HepG2 (cell line): ENCODE measurements at regions not wholly inside any gene's neighbourhood (a gene's known extent, or its start where the extent isn't known, plus 50 kb on each side); places are given as distances from the start of the nearest gene placed in this dataset.

Source experiments
- ATAC-seq: fragments of 200-7000 bp; cut with Tn5 transposase; 3 replicates; pipeline ENCODE4 v1.9.1; 2020; ENCODE audit warnings: mild to moderate bottlenecking, moderate library complexity
- BruUV-seq: library from RNA; stranded (reverse); fragments of 400-500 nt; replicated peaks from 2 replicates; lab custom pipeline; 2021; lab: Mats Ljungman, UMichigan
- CTCF ChIA-PET: fragments of 300-600 bp; formaldehyde crosslinking; extraction: SDS; loops from one replicate; lab custom pipeline; 2021; ENCODE audit warnings: low total read pairs, inconsistent platforms, low intra/inter-chr PET ratio; lab: Yijun Ruan, JAX
- POLR2A ChIA-PET: fragments of 350-600 bp; sonication (Branson Sonifier 250); formaldehyde crosslinking; loops from one replicate; lab custom pipeline; 2020; ENCODE audit warnings: antibody characterized with exemption, inconsistent platforms; lab: Yijun Ruan, JAX
- DNase-seq: peaks from one replicate; pipeline ENCODE4 v3.0.0-alpha.2; 2015; ENCODE audit warnings: low spot score
- FAIRE-seq: peaks from 3 replicates; lab custom pipeline; 2011; peaks lifted over from hg19 to GRCh38; lab: Jason Lieb, UNC
- H2AFZ ChIP-seq: one replicate; pipeline ENCODE4 v1.6.1; 2011; ENCODE audit warnings: low read length, inconsistent platforms
- H3K27ac ChIP-seq: fragments of 300-600 bp; 3 replicates; pipeline ENCODE4 v1.8.0; 2011; ENCODE audit warnings: mixed run types, mild to moderate bottlenecking, mixed read lengths, low read length, inconsistent platforms; ENCODE audit not compliant: insufficient read depth; ENCODE audit errors: extremely low read length
- H3K27me3 ChIP-seq, 2 experiments: fragments of 200-600 bp in 1 of 2; 2 replicates in 1 of 2; 3 replicates in 1 of 2; pipeline versions ENCODE4 v1.6.0 to v1.8.0; 2011; ENCODE audit warnings: low read length in 2 of 2, mild to moderate bottlenecking in 2 of 2, moderate library complexity in 2 of 2, inconsistent platforms in 1 of 2; ENCODE audit not compliant: insufficient read depth in 2 of 2, control insufficient read depth in 1 of 2
- H3K36me3 ChIP-seq, 2 experiments: fragments of 200-600 bp in 1 of 2; replicated peaks in 1 of 2; 2 replicates in 1 of 2; 3 replicates in 1 of 2; pipeline versions ENCODE4 v1.5.1 to v1.8.0; 2011; ENCODE audit warnings: low read length in 2 of 2, inconsistent platforms in 1 of 2; ENCODE audit not compliant: insufficient read depth in 2 of 2, control insufficient read depth in 1 of 2
- H3K4me1 ChIP-seq: 2 replicates; pipeline ENCODE4 v1.5.1; 2012; ENCODE audit warnings: low read length, inconsistent platforms; ENCODE audit not compliant: insufficient read depth
- H3K4me2 ChIP-seq: 2 replicates; pipeline ENCODE4 v1.6.0; 2011; ENCODE audit warnings: low read depth, low read length, inconsistent platforms
- H3K4me3 ChIP-seq, 3 experiments: fragments of 200-600 bp in 1 of 3; sonication (generic), shearing (Covaris generic) in 1 of 3; replicated peaks in 1 of 3; 2 replicates each; pipeline ENCODE4 v1.5.1; 2011 to 2016; ENCODE audit warnings: low read length in 3 of 3, inconsistent platforms in 2 of 3, low read depth in 2 of 3, mild to moderate bottlenecking in 2 of 3, control low read depth in 1 of 3, mixed read lengths in 1 of 3; ENCODE audit not compliant: insufficient read depth in 1 of 3
- H3K79me2 ChIP-seq: one replicate; pipeline ENCODE4 v1.6.1; 2011; ENCODE audit warnings: low read length, inconsistent platforms; ENCODE audit not compliant: insufficient read depth
- H3K9ac ChIP-seq: 2 replicates; pipeline ENCODE4 v1.6.0; 2011; ENCODE audit warnings: mild to moderate bottlenecking, low read depth, low read length, inconsistent platforms; ENCODE audit not compliant: insufficient read depth
- H3K9me3 ChIP-seq: 2 replicates; pipeline ENCODE4 v1.5.1; 2012; ENCODE audit warnings: mild to moderate bottlenecking, low read length
- H4K20me1 ChIP-seq: 2 replicates; pipeline ENCODE4 v1.6.0; 2011; ENCODE audit warnings: inconsistent platforms, mild to moderate bottlenecking, low read length, moderate library complexity; ENCODE audit not compliant: insufficient read depth
- ATF7-NPFF ChIP-seq: sonication (generic); formaldehyde crosslinking; IDR thresholded peaks from 2 replicates; pipeline ENCODE4 v1.8.1; 2023; ENCODE audit warnings: mild to moderate bottlenecking, low read depth, missing genetic modification reagents, moderate library complexity
- ATM ChIP-seq: fragments of 450-650 bp; IDR thresholded peaks from 2 replicates; pipeline ENCODE4 v1.7.1; 2017; ENCODE audit warnings: mild to moderate bottlenecking, borderline replicate concordance
- CCAR2 ChIP-seq: fragments of 200-400 bp; formaldehyde crosslinking; optimal IDR thresholded peaks from 2 replicates; pipeline ENCODE3; 2018; ENCODE audit warnings: low read depth, mild to moderate bottlenecking, low read length, moderate library complexity
- DR1 ChIP-seq: sonication (generic); formaldehyde crosslinking; IDR thresholded peaks from 2 replicates; pipeline ENCODE4 v1.8.0; 2021; ENCODE audit warnings: mild to moderate bottlenecking, missing genetic modification reagents, inconsistent platforms
- ETV6 ChIP-seq: sonication (generic); formaldehyde crosslinking; conservative IDR thresholded peaks from 2 replicates; pipeline ENCODE4 v1.4.0; 2020; ENCODE audit warnings: missing genetic modification reagents
- KDM5B ChIP-seq: sonication (generic); formaldehyde crosslinking; IDR thresholded peaks from 2 replicates; pipeline ENCODE4 v1.4.0; 2020; ENCODE audit warnings: missing genetic modification reagents, mild to moderate bottlenecking, borderline replicate concordance
- MTF2 ChIP-seq: sonication (generic); formaldehyde crosslinking; IDR thresholded peaks from 2 replicates; pipeline ENCODE4 v1.5.0; 2020; ENCODE audit warnings: missing genetic modification reagents, borderline replicate concordance
- PAF1 ChIP-seq: IDR thresholded peaks from 2 replicates; pipeline ENCODE4 v1.6.1; 2016; ENCODE audit warnings: missing genetic modification reagents, missing compliant biosample characterization
- RARA ChIP-seq: IDR thresholded peaks from 2 replicates; pipeline ENCODE4 v1.6.1; 2016; ENCODE audit warnings: missing genetic modification reagents, missing compliant biosample characterization
- THAP11 ChIP-seq: IDR thresholded peaks from 2 replicates; pipeline ENCODE4 v1.6.1; 2016; ENCODE audit warnings: missing biosample characterization, missing genetic modification reagents
- ZBTB7B ChIP-seq: sonication (generic); formaldehyde crosslinking; IDR thresholded peaks from 2 replicates; pipeline ENCODE4 v1.4.0; 2020; ENCODE audit warnings: missing genetic modification reagents
- ZFP1 ChIP-seq: IDR thresholded peaks from 2 replicates; pipeline ENCODE4 v1.6.1; 2016
- ZFP82 ChIP-seq: sonication (generic); formaldehyde crosslinking; IDR thresholded peaks from 2 replicates; pipeline ENCODE4 v1.5.1; 2020; ENCODE audit warnings: mild to moderate bottlenecking, missing genetic modification reagents, borderline replicate concordance
- ZNF678 ChIP-seq: sonication (generic); formaldehyde crosslinking; IDR thresholded peaks from 2 replicates; pipeline ENCODE4 v1.4.0; 2020; ENCODE audit warnings: mild to moderate bottlenecking, missing genetic modification reagents
- WGBS: methylation state at CpG from one replicate; pipeline ENCODE4 v1.1.6; 2017; ENCODE audit warnings: low lambda C conversion rate; 5-methylcytosine and 5-hydroxymethylcytosine counted together
- in situ Hi-C: cut with HindIII; loops from 2 replicates; pipeline ENCODE4 v1.10.0; 2017; ENCODE audit warnings: low pct_unique_long_range_greater_than_20kb; ENCODE audit not compliant: extremely low pct_ligation_motif_present
- intact Hi-C: fragments of 100-400 bp; cut with micrococcal nuclease; formaldehyde crosslinking; loops from one replicate; pipeline ENCODE4 v1.10.0; 2022; ENCODE audit not compliant: unreplicated experiment
- TF ChIP-seq, protein P1 (sequence below): sonication (generic); formaldehyde crosslinking; IDR thresholded peaks from 2 replicates; pipeline ENCODE4 v1.4.0; 2020; ENCODE audit warnings: mild to moderate bottlenecking, missing genetic modification reagents
- TF ChIP-seq, protein P2 (sequence below), 2 experiments: IDR thresholded peaks; 2 replicates each; pipeline ENCODE4 v1.6.1; 2011 to 2012; ENCODE audit warnings: low read length in 2 of 2, borderline replicate concordance in 1 of 2, low read depth in 1 of 2, mild to moderate bottlenecking in 1 of 2, moderate library complexity in 1 of 2

DNA sequence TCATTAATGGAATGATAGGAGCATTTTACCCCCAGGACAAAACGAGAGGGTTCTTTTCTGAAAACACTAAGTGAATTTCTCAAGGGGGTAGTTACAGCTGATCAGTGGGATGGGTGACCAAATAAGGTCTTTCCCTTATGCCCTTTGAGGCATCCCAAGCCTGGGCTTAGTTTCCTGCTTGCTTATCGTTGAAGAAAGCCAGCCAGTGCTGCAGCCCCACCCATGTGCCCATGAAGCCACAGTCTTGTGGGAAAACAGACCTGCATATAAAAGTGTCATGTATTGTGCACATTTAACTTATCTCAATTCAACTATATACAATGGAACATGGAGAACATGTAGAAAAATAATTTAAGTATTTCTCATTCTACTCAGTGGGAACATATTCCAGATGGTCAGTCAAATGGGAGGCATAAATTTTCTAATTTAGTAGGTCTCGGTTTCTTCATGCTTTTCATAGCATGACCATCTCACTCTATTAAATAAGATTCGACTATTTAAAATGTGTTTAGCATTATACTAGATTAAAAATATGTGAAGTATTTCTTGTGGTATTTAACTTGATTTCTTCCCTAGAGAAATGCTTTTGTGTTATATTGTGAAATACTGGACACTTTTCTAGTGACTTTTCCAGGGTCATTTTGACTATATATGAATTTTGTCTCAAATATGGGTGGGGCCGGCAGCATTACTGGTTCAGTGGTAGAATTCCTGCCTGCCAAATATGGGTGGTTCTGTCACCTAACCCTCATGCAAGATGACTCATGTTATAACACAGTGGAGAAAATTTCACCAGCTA lies 189.7 kb upstream of the SGCD start:
- no peaks in the 10 kb centered on the region for H4K20me1 ChIP-seq
- H3K4me2 ChIP-seq, result no peak overlapping the region
- BruUV-seq, result no TSS peak
- CTCF ChIA-PET, result no interaction called here
- no peaks in the 10 kb centered on the region for H3K27me3 ChIP-seq
- POLR2A ChIA-PET, result no interaction called here
- H3K27ac ChIP-seq, result no peak overlapping the region
- under 1% methylated on average over 5 of the region's 5 CpGs for WGBS
- TF ChIP-seq ZFP82 (CRISPR knock-in tag) (no peak), MTF2 (no peak), ZBTB7B (CRISPR knock-in tag) (no peak), DR1 (CRISPR knock-in tag) (no peak), PAF1 (CRISPR knock-in tag) (no peak), KDM5B (CRISPR knock-in tag) (no peak), CCAR2 (no peak), ATM (no peak), ZNF678 (CRISPR knock-in tag) (no peak), ATF7-NPFF (CRISPR knock-in tag) (no peak), THAP11 (no peak), ETV6 (CRISPR knock-in tag) (no peak), RARA (CRISPR knock-in tag) (no peak), ZFP1 (CRISPR knock-in tag) (no peak)
- TF ChIP-seq, protein P1, sequence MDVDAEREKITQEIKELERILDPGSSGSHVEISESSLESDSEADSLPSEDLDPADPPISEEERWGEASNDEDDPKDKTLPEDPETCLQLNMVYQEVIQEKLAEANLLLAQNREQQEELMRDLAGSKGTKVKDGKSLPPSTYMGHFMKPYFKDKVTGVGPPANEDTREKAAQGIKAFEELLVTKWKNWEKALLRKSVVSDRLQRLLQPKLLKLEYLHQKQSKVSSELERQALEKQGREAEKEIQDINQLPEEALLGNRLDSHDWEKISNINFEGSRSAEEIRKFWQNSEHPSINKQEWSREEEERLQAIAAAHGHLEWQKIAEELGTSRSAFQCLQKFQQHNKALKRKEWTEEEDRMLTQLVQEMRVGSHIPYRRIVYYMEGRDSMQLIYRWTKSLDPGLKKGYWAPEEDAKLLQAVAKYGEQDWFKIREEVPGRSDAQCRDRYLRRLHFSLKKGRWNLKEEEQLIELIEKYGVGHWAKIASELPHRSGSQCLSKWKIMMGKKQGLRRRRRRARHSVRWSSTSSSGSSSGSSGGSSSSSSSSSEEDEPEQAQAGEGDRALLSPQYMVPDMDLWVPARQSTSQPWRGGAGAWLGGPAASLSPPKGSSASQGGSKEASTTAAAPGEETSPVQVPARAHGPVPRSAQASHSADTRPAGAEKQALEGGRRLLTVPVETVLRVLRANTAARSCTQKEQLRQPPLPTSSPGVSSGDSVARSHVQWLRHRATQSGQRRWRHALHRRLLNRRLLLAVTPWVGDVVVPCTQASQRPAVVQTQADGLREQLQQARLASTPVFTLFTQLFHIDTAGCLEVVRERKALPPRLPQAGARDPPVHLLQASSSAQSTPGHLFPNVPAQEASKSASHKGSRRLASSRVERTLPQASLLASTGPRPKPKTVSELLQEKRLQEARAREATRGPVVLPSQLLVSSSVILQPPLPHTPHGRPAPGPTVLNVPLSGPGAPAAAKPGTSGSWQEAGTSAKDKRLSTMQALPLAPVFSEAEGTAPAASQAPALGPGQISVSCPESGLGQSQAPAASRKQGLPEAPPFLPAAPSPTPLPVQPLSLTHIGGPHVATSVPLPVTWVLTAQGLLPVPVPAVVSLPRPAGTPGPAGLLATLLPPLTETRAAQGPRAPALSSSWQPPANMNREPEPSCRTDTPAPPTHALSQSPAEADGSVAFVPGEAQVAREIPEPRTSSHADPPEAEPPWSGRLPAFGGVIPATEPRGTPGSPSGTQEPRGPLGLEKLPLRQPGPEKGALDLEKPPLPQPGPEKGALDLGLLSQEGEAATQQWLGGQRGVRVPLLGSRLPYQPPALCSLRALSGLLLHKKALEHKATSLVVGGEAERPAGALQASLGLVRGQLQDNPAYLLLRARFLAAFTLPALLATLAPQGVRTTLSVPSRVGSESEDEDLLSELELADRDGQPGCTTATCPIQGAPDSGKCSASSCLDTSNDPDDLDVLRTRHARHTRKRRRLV, result no peak
- TF ChIP-seq, protein P2, sequence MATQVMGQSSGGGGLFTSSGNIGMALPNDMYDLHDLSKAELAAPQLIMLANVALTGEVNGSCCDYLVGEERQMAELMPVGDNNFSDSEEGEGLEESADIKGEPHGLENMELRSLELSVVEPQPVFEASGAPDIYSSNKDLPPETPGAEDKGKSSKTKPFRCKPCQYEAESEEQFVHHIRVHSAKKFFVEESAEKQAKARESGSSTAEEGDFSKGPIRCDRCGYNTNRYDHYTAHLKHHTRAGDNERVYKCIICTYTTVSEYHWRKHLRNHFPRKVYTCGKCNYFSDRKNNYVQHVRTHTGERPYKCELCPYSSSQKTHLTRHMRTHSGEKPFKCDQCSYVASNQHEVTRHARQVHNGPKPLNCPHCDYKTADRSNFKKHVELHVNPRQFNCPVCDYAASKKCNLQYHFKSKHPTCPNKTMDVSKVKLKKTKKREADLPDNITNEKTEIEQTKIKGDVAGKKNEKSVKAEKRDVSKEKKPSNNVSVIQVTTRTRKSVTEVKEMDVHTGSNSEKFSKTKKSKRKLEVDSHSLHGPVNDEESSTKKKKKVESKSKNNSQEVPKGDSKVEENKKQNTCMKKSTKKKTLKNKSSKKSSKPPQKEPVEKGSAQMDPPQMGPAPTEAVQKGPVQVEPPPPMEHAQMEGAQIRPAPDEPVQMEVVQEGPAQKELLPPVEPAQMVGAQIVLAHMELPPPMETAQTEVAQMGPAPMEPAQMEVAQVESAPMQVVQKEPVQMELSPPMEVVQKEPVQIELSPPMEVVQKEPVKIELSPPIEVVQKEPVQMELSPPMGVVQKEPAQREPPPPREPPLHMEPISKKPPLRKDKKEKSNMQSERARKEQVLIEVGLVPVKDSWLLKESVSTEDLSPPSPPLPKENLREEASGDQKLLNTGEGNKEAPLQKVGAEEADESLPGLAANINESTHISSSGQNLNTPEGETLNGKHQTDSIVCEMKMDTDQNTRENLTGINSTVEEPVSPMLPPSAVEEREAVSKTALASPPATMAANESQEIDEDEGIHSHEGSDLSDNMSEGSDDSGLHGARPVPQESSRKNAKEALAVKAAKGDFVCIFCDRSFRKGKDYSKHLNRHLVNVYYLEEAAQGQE (IDR thresholded peaks at IDR 0.05; ENCODE audit: borderline replicate concordance in 1 of 2, low read depth in 1 of 2, low read length in 2 of 2), result no peak
- no peak overlapping the region for H3K4me3 ChIP-seq
- in situ Hi-C loops, result no loop called here
- H3K79me2 ChIP-seq, result no peaks in the 10 kb centered on the region
- H3K36me3 ChIP-seq, result no peaks in the 10 kb centered on the region
- DNase-seq (no peak), FAIRE-seq (no peak), ATAC-seq (no peak)
- intact Hi-C loops, result no loop called here
- no peak overlapping the region for H2AFZ ChIP-seq
- H3K9me3 ChIP-seq, result peaks cover 23% of the 10 kb centered on the region
- H3K4me1 ChIP-seq, result no peaks in the 10 kb centered on the region
- no peak overlapping the region for H3K9ac ChIP-seq
